ENCODE measurements at regions not wholly inside any gene's neighbourhood (a gene's known extent, or its start where the extent isn't known, plus 50 kb on each side); places are given as distances from the start of the nearest gene placed in this dataset.

- DNase-seq (ENCODE audit: low read depth), result no peak
- H3K4me3 ChIP-seq (ENCODE audit: low read length), result no peak overlapping the region
- TF ChIP-seq CTCF (conservative IDR thresholded peaks at IDR 0.05; ENCODE audit: low read length), result no peak
These were observed 89.3 kb upstream of the FTMT start for GRCh38 chr5:121762426-121762825.

GRCh38 chr5:121763665-121764064 lies 88.0 kb upstream of the FTMT start:
- no peak overlapping the region for H3K4me3 ChIP-seq (ENCODE audit: low read length)
- no peak for DNase-seq (ENCODE audit: low read depth)
- TF ChIP-seq CTCF (conservative IDR thresholded peaks at IDR 0.05; ENCODE audit: low read length), result no peak

GRCh38 chr5:121780406-121780805 lies 71.3 kb upstream of the FTMT start:
- no peak for DNase-seq (ENCODE audit: low read depth)
- H3K4me3 ChIP-seq (ENCODE audit: low read length), result no peak overlapping the region
- TF ChIP-seq CTCF (conservative IDR thresholded peaks at IDR 0.05; ENCODE audit: low read length), result no peak

GRCh38 chr5:121783700-121784099 lies 68.0 kb upstream of the FTMT start:
- no peak for TF ChIP-seq CTCF (conservative IDR thresholded peaks at IDR 0.05; ENCODE audit: low read length)
- no peak overlapping the region for H3K4me3 ChIP-seq (ENCODE audit: low read length)
- no peak for DNase-seq (ENCODE audit: low read depth)

- no peak overlapping the region for H3K4me3 ChIP-seq (ENCODE audit: low read length)
- no peak for TF ChIP-seq CTCF (conservative IDR thresholded peaks at IDR 0.05; ENCODE audit: low read length)
- no peak for DNase-seq (ENCODE audit: low read depth)
These were observed 57.9 kb upstream of the FTMT start for GRCh38 chr5:121793791-121794190.

GRCh38 chr5:121795511-121795910 lies 56.2 kb upstream of the FTMT start:
- no peak overlapping the region for H3K4me3 ChIP-seq (ENCODE audit: low read length)
- no peak for DNase-seq (ENCODE audit: low read depth)
- no peak for TF ChIP-seq CTCF (conservative IDR thresholded peaks at IDR 0.05; ENCODE audit: low read length)

- DNase-seq (ENCODE audit: low read depth), result no peak
- TF ChIP-seq CTCF (conservative IDR thresholded peaks at IDR 0.05; ENCODE audit: low read length), result no peak
These were observed 53.8 kb upstream of the FTMT start for GRCh38 chr5:121797681-121798518.

More at GRCh38 chr5:121797681-121798518, 53.8 kb upstream of the FTMT start:
- H3K4me3 ChIP-seq (ENCODE audit: low read length), result no peak overlapping the region
